PFSK-1 (cell line): ENCODE measurements at regions not wholly inside any gene's neighbourhood (a gene's known extent, or its start where the extent isn't known, plus 50 kb on each side); places are given as distances from the start of the nearest gene placed in this dataset.

Source experiments
- FOXP2 ChIP-seq: optimal IDR thresholded peaks from 2 replicates; pipeline ENCODE3; 2011; ENCODE audit warnings: borderline replicate concordance, control low read depth, inconsistent platforms; ENCODE audit not compliant: insufficient read depth; ENCODE audit errors: extremely low read length, extremely low read depth
- POLR2AphosphoS5 ChIP-seq: IDR thresholded peaks from 2 replicates; pipeline ENCODE4 v1.6.1; 2012; ENCODE audit warnings: low read depth, mild to moderate bottlenecking, control low read depth, low read length, moderate library complexity
- REST ChIP-seq, 2 experiments: IDR thresholded peaks; 2 replicates each; pipeline versions ENCODE4 v1.6.1 to v1.8.0; 2011 to 2012; ENCODE audit warnings: low read depth in 2 of 2, low read length in 2 of 2, control low read depth in 1 of 2, inconsistent platforms in 1 of 2, mild to moderate bottlenecking in 1 of 2, moderate library complexity in 1 of 2; ENCODE audit not compliant: insufficient read depth in 1 of 2
- SIN3A ChIP-seq: IDR thresholded peaks from 2 replicates; pipeline ENCODE4 v1.6.1; 2012; ENCODE audit warnings: mild to moderate bottlenecking, low read length, moderate library complexity, borderline replicate concordance; ENCODE audit not compliant: insufficient read depth
- TAF1 ChIP-seq: IDR thresholded peaks from 2 replicates; pipeline ENCODE4 v1.6.1; 2012; ENCODE audit warnings: low read length, control low read depth, borderline replicate concordance; ENCODE audit not compliant: insufficient read depth

GRCh38 chr5:165349735-165350134 lies 1844.3 kb downstream of the MAT2B start:
- TF ChIP-seq SIN3A: no peak
- no peak for TF ChIP-seq POLR2AphosphoS5
- TF ChIP-seq FOXP2: no peak
- no peak for TF ChIP-seq TAF1
- no peak for TF ChIP-seq REST (IDR thresholded peaks at IDR 0.05; ENCODE audit: insufficient read depth in 1 of 2, low read depth in 2 of 2, low read length in 2 of 2)

- TF ChIP-seq REST (IDR thresholded peaks at IDR 0.05; ENCODE audit: insufficient read depth in 1 of 2, low read depth in 2 of 2, low read length in 2 of 2) (no peak), FOXP2 (no peak), TAF1 (no peak), POLR2AphosphoS5 (no peak), SIN3A (no peak)
Measured at GRCh38 chr5:165351342-165351741, 1845.9 kb downstream of the MAT2B start.

- no peak for TF ChIP-seq SIN3A
- TF ChIP-seq POLR2AphosphoS5: no peak
- TF ChIP-seq TAF1: no peak
- TF ChIP-seq REST (IDR thresholded peaks at IDR 0.05; ENCODE audit: insufficient read depth in 1 of 2, low read depth in 2 of 2, low read length in 2 of 2): no peak
- TF ChIP-seq FOXP2: no peak
Measured at GRCh38 chr5:165360366-165360765, 1854.9 kb downstream of the MAT2B start.

- no peak for TF ChIP-seq FOXP2
- no peak for TF ChIP-seq TAF1
- no peak for TF ChIP-seq POLR2AphosphoS5
- TF ChIP-seq SIN3A: no peak
- TF ChIP-seq REST (IDR thresholded peaks at IDR 0.05; ENCODE audit: insufficient read depth in 1 of 2, low read depth in 2 of 2, low read length in 2 of 2): no peak
Measured at GRCh38 chr5:165360784-165361542, 1855.5 kb downstream of the MAT2B start.
